ENCODE measurements at regions not wholly inside any gene's neighbourhood (a gene's known extent, or its start where the extent isn't known, plus 50 kb on each side); places are given as distances from the start of the nearest gene placed in this dataset.

- no peaks in the 10 kb centered on the region for H3K4me1 ChIP-seq
- no peak overlapping the region for H3K4me3 ChIP-seq
- H3K27me3 ChIP-seq, result no peaks in the 10 kb centered on the region
- H3K36me3 ChIP-seq, result no peaks in the 10 kb centered on the region
- no peak for DNase-seq (ENCODE audit: low spot score)
- no peak overlapping the region for H3K27ac ChIP-seq
- TF ChIP-seq CTCF (IDR thresholded peaks at IDR 0.05), result no peak
- no peaks in the 10 kb centered on the region for H3K9me3 ChIP-seq
These were observed 144.1 kb upstream of the EEF1E1 start for GRCh38 chr6:8246403-8246802.

GRCh38 chr6:8245726-8246125, 143.4 kb upstream of the EEF1E1 start:
- TF ChIP-seq CTCF (IDR thresholded peaks at IDR 0.05), result no peak
- Histone ChIP-seq H3K27ac (no peak overlapping the region), H3K4me3 (no peak overlapping the region), H3K4me1 (no peaks in the 10 kb centered on the region), H3K9me3 (no peaks in the 10 kb centered on the region), H3K36me3 (no peaks in the 10 kb centered on the region), H3K27me3 (no peaks in the 10 kb centered on the region)
- DNase-seq (ENCODE audit: low spot score), result no peak

GRCh38 chr6:8243475-8243874, 141.1 kb upstream of the EEF1E1 start:
- no peaks in the 10 kb centered on the region for H3K36me3 ChIP-seq
- H3K4me1 ChIP-seq, result no peaks in the 10 kb centered on the region
- H3K9me3 ChIP-seq, result no peaks in the 10 kb centered on the region
- no peak for TF ChIP-seq CTCF (IDR thresholded peaks at IDR 0.05)
- no peak for DNase-seq (ENCODE audit: low spot score)
- H3K27ac ChIP-seq, result no peak overlapping the region
- no peak overlapping the region for H3K4me3 ChIP-seq
- no peaks in the 10 kb centered on the region for H3K27me3 ChIP-seq

- H3K4me1 ChIP-seq, result no peaks in the 10 kb centered on the region
- H3K36me3 ChIP-seq, result no peaks in the 10 kb centered on the region
- H3K4me3 ChIP-seq, result no peak overlapping the region
- no peaks in the 10 kb centered on the region for H3K27me3 ChIP-seq
- H3K9me3 ChIP-seq, result no peaks in the 10 kb centered on the region
- no peak for TF ChIP-seq CTCF (IDR thresholded peaks at IDR 0.05)
- DNase-seq (ENCODE audit: low spot score), result no peak
- H3K27ac ChIP-seq, result no peak overlapping the region
These were observed 140.5 kb upstream of the EEF1E1 start for GRCh38 chr6:8242885-8243284.

GRCh38 chr6:8240301-8240700, 138.0 kb upstream of the EEF1E1 start:
- H3K36me3 ChIP-seq, result no peaks in the 10 kb centered on the region
- no peaks in the 10 kb centered on the region for H3K4me1 ChIP-seq
- no peak for DNase-seq (ENCODE audit: low spot score)
- H3K27me3 ChIP-seq, result no peaks in the 10 kb centered on the region
- no peak overlapping the region for H3K4me3 ChIP-seq
- no peak for TF ChIP-seq CTCF (IDR thresholded peaks at IDR 0.05)
- no peaks in the 10 kb centered on the region for H3K9me3 ChIP-seq
- no peak overlapping the region for H3K27ac ChIP-seq

Measured in right atrium auricular region (tissue), 2 donors.